SU-DHL-6 (cell line): ENCODE measurements at regions not wholly inside any gene's neighbourhood (a gene's known extent, or its start where the extent isn't known, plus 50 kb on each side); places are given as distances from the start of the nearest gene placed in this dataset.

Experiments
- H2AFZ ChIP-seq: fragments of 200-600 bp; sonication (generic); 2 replicates; pipeline ENCODE4 v1.6.1; 2014; ENCODE audit warnings: low read depth, mild to moderate bottlenecking, moderate library complexity, mixed read lengths, antibody characterized with exemption, low read length; ENCODE audit not compliant: severe bottlenecking
- H3F3A ChIP-seq: fragments of 200-600 bp; shearing (Covaris generic); 2 replicates; pipeline ENCODE4 v1.6.0; 2016; ENCODE audit warnings: antibody characterized with exemption, mild to moderate bottlenecking; ENCODE audit not compliant: insufficient read depth
- H3K27ac ChIP-seq: fragments of 200-600 bp; sonication (generic); 2 replicates; pipeline ENCODE4 v1.5.1; 2016; ENCODE audit warnings: low read depth, mild to moderate bottlenecking, low read length, moderate library complexity, mixed read lengths
- H3K27me3 ChIP-seq: fragments of 200-600 bp; sonication (generic), shearing (Covaris generic); 2 replicates; pipeline ENCODE4 v1.6.0; 2014; ENCODE audit warnings: mild to moderate bottlenecking, low read length
- H3K36me3 ChIP-seq: fragments of 200-600 bp; sonication (generic); 2 replicates; pipeline ENCODE4 v1.6.1; 2014; ENCODE audit warnings: mild to moderate bottlenecking, low read length, mixed read lengths
- H3K4me2 ChIP-seq: fragments of 300-600, 200-600 bp; shearing (Covaris generic), sonication (generic); 2 replicates; pipeline ENCODE4 v1.6.0; 2014; ENCODE audit warnings: low read length, low read depth, mild to moderate bottlenecking; ENCODE audit not compliant: poor library complexity, severe bottlenecking
- H3K4me3 ChIP-seq: fragments of 200-600 bp; sonication (generic); 2 replicates; pipeline ENCODE4 v1.5.1; 2014; ENCODE audit warnings: antibody characterized with exemption, low read length, mild to moderate bottlenecking, mixed read lengths; ENCODE audit not compliant: insufficient read depth, poor library complexity, severe bottlenecking
- H3K79me2 ChIP-seq: fragments of 200-600 bp; sonication (generic); 2 replicates; pipeline ENCODE4 v1.6.1; 2014; ENCODE audit warnings: mild to moderate bottlenecking, low read length, moderate library complexity; ENCODE audit not compliant: insufficient read depth
- H3K9ac ChIP-seq: fragments of 200-600 bp; sonication (generic); 2 replicates; pipeline ENCODE4 v1.7.0; 2014; ENCODE audit warnings: mild to moderate bottlenecking, low read length
- H3K9me2 ChIP-seq: fragments of 200-600 bp; sonication (generic); replicated peaks from 2 replicates; pipeline ENCODE4 v1.6.1; 2014; ENCODE audit warnings: low read length; ENCODE audit not compliant: insufficient read depth
- H3K9me3 ChIP-seq: fragments of 200-600 bp; sonication (generic); 2 replicates; pipeline ENCODE4 v1.6.1; 2014; ENCODE audit warnings: low read length, mixed read lengths; ENCODE audit not compliant: insufficient read depth
- H4K20me1 ChIP-seq: fragments of 200-600 bp; sonication (generic); 2 replicates; pipeline ENCODE4 v1.6.1; 2014; ENCODE audit warnings: low read depth, mild to moderate bottlenecking, antibody characterized with exemption, low read length, moderate library complexity, mixed read lengths
- CTCF ChIP-seq: fragments of 200-600 bp; sonication (generic); IDR thresholded peaks from one replicate; pipeline ENCODE4 v1.5.1; 2017; ENCODE audit warnings: antibody characterized with exemption, mild to moderate bottlenecking, low read length, moderate library complexity; ENCODE audit not compliant: insufficient read depth, poor library complexity, severe bottlenecking
- EZH2phosphoT487 ChIP-seq: fragments of 200-600 bp; sonication (generic), shearing (Covaris generic); conservative IDR thresholded peaks from 2 replicates; pipeline ENCODE4 v1.6.1; 2018; ENCODE audit warnings: mild to moderate bottlenecking, antibody characterized with exemption, low read length, moderate library complexity, mixed read lengths

- peaks cover 23% of the 10 kb centered on the region for H3F3A ChIP-seq
- H2AFZ ChIP-seq, result no peak overlapping the region
- peaks cover 5% of the 10 kb centered on the region; the same call in 1 of the 2 replicates for H3K36me3 ChIP-seq
- H3K4me2 ChIP-seq, result no peak overlapping the region
- H3K9me3 ChIP-seq, result peaks cover 5% of the 10 kb centered on the region; the same call in 1 of the 2 replicates
- H3K27ac ChIP-seq, result no peak overlapping the region
- H3K9ac ChIP-seq, result no peak overlapping the region
- H3K79me2 ChIP-seq, result no peaks in the 10 kb centered on the region
- no peaks in the 10 kb centered on the region for H3K27me3 ChIP-seq
- no peak overlapping the region for H3K4me3 ChIP-seq
- TF ChIP-seq CTCF (no peak), EZH2phosphoT487 (no peak)
- H3K9me2 ChIP-seq, result no peaks in the 10 kb centered on the region
- H4K20me1 ChIP-seq, result no peaks in the 10 kb centered on the region
These were observed 148.8 kb downstream of the PFKFB3 start for GRCh38 chr10:6351495-6351894.

GRCh38 chr10:6353526-6353925, 150.8 kb downstream of the PFKFB3 start:
- H3K9me2 ChIP-seq, result no peaks in the 10 kb centered on the region
- H3F3A ChIP-seq, result peaks cover 10% of the 10 kb centered on the region
- no peak overlapping the region for H3K27ac ChIP-seq
- no peak overlapping the region for H3K4me2 ChIP-seq
- H3K4me3 ChIP-seq, result no peak overlapping the region
- TF ChIP-seq EZH2phosphoT487 (no peak), CTCF (no peak)
- H3K9me3 ChIP-seq, result peaks cover 14% of the 10 kb centered on the region; the same call in 1 of the 2 replicates
- peaks cover 11% of the 10 kb centered on the region; the same call in 1 of the 2 replicates for H3K36me3 ChIP-seq
- H2AFZ ChIP-seq, result no peak overlapping the region
- no peaks in the 10 kb centered on the region for H3K27me3 ChIP-seq
- H3K9ac ChIP-seq, result no peak overlapping the region
- H4K20me1 ChIP-seq, result no peaks in the 10 kb centered on the region
- H3K79me2 ChIP-seq, result no peaks in the 10 kb centered on the region

- no peak overlapping the region for H3K9ac ChIP-seq
- no peaks in the 10 kb centered on the region for H3K27me3 ChIP-seq
- H3K9me3 ChIP-seq, result peaks cover 15% of the 10 kb centered on the region; the same call in 1 of the 2 replicates
- no peaks in the 10 kb centered on the region for H3K79me2 ChIP-seq
- H2AFZ ChIP-seq, result no peak overlapping the region
- no peaks in the 10 kb centered on the region for H4K20me1 ChIP-seq
- no peak overlapping the region for H3K4me2 ChIP-seq
- TF ChIP-seq CTCF (no peak), EZH2phosphoT487 (no peak)
- H3K9me2 ChIP-seq, result no peaks in the 10 kb centered on the region
- H3K36me3 ChIP-seq, result peaks cover 16% of the 10 kb centered on the region; the same call in 1 of the 2 replicates
- H3K4me3 ChIP-seq, result no peak overlapping the region
- H3K27ac ChIP-seq, result no peak overlapping the region
- H3F3A ChIP-seq, result peaks cover 4% of the 10 kb centered on the region; the same call in 1 of the 2 replicates
These were observed 151.5 kb downstream of the PFKFB3 start for GRCh38 chr10:6354168-6354772.
